GM21367 (cell line): ENCODE measurements at regions not wholly inside any gene's neighbourhood (a gene's known extent, or its start where the extent isn't known, plus 50 kb on each side); places are given as distances from the start of the nearest gene placed in this dataset.

Experiments
- ATAC-seq: cut with Tn5 transposase; IDR thresholded peaks from one replicate; pipeline ENCODE4 v1.9.1; 2021; ENCODE audit not compliant: unreplicated experiment

DNA sequence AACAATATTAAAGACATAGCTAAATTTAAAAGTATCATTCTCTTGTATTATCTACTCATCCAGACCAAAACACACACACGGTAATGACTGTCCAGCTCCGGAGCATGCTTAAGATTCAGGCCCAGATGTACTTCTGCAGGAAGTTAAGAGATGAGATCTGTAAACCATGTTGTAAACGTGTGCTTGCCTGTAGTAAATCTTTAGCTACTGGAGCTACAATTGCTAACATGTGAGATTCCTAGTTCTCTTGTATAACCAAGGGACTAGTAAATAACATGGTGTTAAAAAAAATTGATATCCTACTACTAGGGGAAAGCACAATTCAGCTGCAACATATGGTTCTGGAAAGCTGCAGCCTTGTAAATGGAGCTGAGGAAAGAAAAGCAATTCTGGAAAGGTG lies 651.7 kb upstream of the CCDC54 start:
- no peak for ATAC-seq

DNA sequence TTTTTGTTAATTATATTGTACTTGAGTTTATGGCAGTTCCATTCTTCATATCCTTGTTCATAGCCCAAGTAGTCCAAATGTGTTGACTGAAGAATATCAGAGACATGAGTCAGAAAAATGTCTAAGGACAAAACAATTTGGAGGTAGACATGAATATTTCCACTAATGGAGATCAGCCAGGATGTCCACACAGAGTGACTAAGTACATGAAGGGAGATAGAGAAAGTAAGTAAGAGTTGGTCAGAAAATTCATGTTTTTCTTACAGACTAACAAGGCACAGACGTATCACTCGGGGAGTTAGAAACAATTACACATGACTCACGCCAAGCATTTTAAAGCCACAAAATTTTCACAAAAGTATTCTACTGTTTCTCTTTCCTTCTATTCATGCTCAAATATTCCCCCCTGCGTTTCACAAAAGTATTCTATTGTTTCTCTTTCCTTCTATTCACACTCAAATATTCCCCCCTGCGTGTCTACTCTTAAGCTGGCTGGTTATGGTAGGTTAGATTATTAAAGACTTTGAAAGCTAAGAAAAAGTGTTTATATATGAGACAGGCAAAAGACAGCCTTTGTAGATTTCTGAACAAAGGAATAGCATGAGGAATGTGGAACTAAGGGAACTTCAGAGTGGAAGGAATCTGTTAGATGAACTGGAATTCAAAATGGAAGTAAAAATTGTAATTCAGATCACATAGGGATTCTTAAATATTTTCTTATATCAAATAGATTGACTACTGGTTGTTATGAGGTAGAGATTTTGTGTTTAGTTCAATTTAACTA lies 648.7 kb upstream of the CCDC54 start:
- no peak for ATAC-seq

DNA sequence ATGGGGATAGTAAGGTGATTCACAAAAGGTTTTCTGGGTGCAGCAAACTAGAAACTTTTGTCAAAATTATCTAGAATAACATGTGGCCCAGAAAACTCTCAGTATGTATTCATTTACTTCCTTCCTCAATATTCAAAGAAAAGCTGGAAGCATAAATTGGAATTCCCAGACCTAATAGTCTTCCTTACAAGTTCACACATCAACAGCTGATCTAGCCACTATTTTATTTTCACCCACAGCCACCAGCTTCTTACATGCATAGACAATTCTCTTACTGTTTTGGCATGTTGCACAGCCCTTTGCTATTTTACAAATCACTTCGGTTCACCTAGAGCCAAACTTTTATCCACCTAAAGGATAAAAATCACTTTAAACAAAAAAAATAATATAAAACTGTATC lies 647.8 kb upstream of the CCDC54 start:
- no peak for ATAC-seq

DNA sequence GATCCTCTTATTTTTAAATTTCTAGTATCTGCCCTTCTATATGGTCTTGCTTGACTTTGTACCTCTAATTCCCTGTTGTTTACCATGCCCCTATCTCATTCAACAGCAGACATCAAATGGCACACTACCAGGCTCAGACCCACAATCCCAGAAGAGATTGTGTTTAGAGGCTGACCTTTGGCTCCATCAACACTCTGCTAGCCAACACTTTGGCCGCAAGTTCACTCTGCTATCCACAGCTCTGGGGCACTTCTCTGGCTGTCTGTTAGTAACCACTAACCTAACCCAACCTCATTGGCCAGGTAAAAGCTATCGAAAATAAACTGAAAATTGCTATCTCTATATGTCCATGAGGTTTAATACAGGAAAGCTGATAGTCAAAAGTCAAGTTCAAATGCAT lies 646.0 kb upstream of the CCDC54 start:
- ATAC-seq = no peak

DNA sequence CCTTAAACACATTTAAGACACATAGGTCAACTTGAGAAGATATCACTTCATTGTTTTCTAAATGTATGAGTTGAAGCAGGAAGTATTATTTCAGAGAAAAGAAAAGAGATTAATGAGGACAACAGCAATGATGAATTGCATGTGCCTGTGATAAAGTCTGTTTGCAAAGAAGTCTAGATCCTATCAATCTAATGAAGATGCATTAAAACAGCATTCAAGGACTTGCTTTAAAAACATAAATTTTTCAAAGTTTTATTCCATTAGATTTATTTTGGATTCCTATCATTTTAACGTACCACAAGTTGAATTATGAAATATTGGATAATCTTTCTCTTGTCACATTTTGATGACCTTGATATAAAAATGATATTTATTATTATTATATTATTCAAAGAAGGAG lies 642.5 kb upstream of the CCDC54 start:
- no peak for ATAC-seq

DNA sequence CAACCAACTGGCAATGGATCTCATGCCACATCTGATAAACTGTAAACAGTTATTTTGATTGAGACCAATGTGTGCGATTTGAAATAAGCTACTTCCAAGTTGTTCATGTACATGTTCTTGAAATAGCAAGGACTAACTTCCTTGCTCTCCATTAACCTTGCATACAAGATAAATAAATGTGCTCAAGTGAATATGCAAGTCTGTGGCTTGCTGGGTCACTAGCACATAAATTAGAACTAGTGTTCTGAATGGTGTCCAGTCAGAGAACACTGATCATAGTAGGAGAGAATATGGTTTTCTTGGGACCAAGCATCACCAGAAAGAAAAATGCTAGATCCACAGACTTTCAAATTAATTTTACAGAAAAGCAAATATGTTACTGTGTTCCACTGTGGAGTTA lies 640.0 kb upstream of the CCDC54 start:
- ATAC-seq = no peak

DNA sequence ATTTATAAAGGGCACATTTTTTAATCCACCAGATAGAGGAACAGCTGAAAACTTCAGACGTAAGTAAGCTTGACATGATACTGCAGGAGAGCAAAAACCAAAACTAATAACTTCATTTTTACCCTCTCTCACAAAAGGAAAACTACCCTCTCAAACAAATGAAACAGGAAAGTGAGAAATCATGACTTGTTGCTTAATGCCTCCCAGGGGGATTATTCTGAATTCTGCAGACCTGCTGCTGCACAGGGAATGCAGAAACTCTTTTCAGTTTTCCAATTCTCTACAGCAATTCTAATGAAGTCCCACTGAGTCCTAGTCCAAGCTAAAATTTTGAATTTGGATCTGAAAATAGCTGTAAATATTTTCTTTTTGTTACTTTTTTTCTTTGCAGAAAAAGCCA lies 637.1 kb upstream of the CCDC54 start:
- no peak for ATAC-seq

DNA sequence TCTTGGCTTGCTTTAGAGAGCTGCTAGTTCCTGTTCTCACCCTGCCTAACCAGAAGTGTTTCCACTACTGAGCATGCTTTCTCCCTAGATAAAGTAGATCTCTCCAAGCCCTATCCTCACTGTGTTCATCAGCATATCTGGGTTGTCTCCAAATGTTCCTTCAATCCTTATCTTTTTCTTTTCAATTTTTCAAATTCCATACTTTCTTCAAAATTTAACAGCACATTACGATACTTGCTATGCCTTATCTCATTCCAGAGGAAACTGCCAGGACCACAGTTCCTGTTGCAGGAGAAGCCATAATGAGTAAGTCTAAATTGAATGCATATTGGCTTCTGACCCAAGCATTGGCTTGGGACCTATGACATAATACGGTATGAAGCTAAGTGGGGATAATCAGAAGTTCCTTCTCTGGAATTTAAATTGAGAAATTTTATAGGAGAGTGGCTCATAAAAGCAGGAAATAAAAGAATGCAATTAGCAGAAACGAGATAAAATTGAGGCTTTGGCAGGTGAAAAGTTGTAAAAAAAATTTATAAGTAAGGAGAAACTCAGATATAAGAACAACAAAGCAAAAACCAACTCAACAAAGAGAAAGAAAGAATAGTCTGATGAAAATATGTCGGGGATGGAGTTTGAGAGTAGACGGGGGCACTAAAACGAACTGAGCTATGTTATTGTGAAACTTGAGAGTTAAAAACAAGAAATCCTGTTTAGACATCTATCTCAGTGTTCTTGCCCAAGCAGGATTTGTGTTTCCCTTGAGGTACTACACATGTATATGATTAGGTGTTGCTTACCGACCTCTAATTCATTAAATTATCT lies 631.7 kb upstream of the CCDC54 start:
- no peak for ATAC-seq

DNA sequence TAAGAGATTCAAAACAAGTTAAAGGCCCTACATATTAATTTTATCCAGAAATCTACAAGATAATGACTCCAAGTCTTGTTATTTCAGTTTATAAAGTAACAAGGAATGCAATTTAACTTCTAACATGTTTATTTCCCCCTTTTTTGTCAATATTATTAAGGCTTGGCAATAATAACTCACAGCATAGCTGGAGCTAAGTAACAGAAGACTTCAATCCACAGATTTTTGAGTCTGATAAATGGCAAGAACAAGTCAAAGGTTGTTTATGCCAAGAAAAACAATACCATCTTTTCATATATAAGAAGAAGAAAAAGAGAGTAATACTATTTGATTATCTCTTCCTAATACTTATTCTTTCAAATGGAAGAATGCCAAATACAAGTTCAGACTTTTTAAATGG lies 631.0 kb upstream of the CCDC54 start:
- ATAC-seq = no peak

DNA sequence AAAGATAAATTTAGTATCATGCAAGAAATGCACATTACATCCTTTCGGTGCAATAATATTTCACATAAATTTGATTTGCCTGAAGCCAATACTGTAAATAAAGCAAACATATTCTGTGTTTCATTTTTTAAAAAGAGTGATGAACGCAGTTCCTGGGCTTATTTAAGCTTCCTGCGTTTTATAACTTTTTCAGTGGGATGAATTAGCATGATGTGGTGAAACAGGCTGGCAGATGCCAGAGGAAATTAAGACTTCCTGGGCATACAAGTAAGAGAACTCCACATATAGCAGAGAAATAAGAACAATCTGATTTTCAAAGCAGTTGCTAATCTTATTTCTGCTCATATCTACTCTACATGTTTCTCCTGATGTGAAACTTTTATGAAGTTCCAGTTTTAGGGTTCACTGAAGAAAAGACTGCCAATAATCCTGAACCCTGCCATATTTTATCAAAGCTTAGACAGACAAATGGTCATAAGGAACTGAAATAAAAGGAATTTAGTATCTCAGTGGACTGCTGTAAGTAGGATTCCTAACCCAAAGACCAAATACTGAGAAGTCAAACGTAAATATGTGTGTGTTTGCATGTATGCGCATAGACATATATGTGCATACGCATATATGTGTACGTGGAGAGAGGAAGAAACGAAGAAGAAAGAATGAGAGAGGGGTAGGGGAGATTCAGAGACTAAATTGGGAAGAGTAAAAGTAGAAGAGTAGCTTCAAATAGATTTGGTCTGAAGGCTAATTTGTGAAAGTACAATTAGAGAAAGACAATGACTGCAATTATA lies 628.6 kb upstream of the CCDC54 start:
- no peak for ATAC-seq

DNA sequence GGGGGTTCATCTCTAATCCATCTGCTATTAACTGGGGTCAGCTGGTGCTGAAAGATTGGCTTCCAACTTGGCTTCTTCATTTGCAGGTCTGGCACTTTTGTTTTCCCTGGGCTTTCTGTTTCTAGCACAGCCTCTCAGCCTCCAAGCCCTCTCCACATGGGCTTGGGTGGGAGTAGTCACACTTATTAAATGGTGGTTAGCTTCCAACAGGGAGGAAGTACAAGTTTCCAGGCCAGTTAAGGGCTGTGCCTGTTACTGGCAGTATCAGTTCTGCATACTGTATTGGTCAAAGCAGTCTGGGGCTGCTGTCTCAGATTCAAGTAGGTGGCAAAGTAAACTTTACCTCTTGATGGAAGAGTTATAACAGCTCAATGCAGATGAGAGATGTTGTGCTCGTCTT lies 627.1 kb upstream of the CCDC54 start:
- ATAC-seq = no peak

DNA sequence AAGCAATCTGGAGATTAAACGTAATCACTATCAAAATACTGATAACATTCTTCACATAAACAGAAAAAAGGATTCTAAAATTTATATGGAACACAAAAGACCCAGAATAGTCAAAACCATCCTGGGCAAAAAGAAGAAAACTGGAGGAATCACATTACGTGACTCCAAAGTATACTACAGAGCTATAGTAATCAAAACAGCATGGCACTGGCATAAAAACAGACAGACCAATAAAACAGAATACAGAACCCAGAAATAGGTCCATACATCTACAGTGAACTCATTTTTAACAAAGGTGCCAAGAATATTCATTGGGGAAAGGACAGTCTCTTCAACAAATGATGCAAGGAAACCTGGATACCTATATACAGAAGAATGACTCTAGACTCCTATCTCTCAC lies 621.9 kb upstream of the CCDC54 start:
- no peak for ATAC-seq

DNA sequence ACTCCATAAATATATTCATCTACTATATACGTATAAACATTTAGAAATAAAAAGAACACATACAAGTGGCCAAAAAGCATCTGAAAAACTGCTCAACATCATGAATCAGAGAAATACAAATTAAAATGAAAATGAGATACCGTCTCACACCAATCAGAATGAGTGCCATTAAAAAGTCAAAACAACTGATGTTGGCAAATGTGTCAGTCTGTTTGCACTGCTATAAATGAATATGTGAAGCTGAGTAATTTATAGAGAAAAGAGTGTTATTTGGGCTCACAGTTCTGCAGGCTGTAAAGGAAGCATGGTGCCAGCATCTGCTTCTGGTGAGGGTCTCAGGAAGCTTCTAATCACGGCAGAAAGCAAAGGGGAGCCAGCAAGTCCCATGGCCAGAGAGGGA lies 620.3 kb upstream of the CCDC54 start:
- no peak for ATAC-seq

DNA sequence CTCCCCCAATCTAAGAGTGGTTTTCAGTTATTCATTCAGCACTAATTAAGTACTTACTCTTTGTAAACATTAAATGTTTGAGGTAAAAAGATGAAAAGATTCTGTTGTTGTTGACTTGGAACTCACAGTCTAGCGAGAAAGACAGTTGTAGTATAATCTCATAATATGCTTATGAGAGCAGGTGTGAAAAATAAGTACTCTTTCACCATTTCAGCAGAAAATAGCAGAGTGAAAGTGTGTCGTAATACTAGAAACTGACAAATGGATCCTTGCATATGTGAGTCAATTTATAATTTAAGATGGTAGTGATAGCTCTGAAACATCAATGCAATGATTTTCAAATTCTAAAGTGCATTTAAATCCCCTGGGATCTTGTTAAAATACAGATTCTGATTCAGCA lies 618.8 kb upstream of the CCDC54 start:
- no peak for ATAC-seq

DNA sequence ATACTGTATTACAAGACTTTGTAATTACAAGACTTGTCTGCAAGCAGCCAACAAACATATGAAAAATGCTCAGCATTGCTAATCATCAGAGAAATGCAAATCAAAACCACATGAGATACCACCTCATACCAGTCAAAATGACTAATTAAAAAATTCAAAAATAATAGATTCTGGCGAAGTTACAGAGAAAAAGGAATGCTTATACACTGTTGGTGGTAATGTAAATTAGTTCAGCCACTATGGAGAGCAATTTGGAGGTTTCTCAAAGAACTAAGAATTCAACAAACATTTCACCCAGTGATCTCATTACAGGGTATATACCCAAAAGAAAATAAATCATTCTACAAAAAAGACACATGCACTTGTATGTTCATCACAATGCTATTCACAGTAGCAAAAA lies 617.5 kb upstream of the CCDC54 start:
- ATAC-seq = no peak

DNA sequence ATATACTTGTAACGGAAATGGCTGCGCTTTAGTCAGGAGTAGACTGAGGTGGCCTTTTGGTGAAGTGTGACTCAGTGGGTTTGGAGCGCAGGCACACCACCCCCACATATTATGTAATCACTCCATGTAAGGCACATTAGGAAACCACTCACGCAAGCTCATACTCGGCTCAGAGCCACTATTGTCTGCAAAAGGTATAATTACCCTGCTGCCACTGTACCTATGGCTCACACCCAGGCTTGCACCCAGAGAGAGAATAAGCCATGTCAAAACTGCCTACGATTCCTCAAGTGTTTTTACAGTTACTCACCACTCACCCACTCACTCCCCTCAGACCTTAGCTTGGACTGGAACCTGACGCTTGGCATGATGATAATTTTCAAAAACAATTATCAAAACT lies 611.9 kb upstream of the CCDC54 start:
- ATAC-seq = no peak

DNA sequence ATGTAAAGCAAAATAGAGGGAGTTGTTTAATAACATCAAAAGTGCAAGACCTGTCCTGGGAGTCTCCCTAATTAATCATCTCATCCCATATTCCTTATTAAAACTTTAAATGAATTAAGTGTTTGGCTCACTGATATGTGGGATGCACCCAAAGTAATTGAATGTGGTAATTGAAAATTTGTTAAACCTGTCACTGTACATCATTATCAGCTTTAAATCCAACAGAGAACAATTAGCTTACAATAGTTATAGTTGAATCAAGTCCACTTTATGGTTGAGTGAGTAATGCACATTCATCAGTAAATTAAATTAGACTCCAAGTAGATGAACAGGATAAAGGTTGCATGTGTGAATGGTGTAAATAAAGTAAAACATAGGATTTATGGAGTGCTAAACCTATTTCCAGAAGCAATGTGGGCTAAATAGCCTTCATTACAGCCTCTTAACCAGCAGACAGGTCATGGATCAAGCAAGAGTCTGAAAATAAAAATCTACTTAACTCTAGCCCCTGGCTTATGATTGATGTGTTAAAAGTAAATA lies 608.2 kb upstream of the CCDC54 start:
- no peak for ATAC-seq

DNA sequence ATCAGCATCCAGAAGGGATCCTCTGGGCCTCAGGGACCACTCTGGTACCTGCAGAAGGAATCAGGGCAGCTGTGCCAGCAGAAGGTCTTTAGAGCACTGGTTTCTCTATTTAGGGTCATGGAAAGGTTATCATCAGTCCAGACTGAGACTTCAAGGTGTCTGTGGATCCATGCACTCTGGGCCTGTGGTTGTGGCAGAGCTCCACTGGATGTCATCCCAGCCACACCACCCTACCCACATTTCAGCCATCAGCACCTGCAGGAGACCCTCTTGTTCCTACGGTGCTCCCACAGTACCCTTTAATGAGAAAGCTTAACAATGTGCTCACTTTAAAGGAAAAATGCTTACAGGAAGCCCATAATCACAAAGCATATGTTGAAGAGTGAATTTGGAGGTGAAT lies 603.4 kb upstream of the CCDC54 start:
- ATAC-seq = no peak

DNA sequence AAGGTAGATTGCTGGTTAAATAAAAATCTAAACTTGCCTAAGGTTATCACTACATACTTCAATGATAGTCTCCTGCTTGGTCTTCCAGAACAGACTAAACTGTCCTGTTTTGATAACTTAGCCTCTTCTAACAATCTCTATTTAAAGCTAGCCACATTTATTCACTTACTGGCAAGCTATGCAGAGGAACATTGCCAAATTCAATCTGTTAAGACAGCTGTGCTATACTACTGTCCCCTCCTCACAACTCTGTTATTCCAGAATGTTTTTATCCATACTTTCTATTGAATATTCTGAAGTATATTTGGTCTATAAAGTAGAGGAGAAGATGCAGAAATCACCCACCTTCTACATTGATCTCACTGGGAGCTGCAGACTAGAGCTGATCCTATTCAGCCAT lies 594.0 kb upstream of the CCDC54 start:
- ATAC-seq = no peak

DNA sequence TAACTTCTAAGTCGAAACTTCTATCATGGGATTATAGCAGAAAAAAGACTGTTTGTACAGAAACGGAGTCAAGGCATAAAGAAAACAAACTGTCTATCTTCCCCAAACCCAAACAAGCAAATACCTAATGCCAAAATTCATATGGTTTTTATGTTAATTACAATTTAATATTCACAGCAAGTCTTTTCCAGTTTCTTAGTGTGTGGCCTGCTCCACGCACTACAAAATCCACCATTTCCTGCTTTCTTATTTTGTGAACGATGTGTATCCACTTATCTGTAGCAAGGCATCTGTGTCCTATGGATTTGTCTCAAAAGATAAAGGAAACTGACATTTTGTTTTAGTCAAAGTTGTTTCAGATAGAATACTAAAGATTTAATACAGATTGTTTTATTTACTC lies 588.0 kb upstream of the CCDC54 start:
- no peak for ATAC-seq

DNA sequence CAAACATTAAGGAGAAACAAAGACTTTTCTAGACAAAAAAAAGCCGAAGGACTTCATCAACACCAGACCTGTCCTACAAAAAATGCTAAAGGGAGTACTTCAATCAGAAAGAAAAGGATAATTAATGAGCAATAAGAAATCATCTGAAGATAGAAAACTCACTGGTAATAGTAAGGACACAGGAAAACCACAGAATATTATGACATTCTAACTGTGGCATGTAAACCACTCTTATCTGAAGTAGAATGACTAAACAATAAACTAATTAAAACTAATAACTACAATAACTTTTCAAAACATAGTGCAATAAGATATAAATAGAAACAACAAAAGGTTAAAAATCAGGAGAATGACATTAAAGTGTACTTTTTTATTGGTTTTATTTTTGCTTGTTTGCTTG lies 584.5 kb upstream of the CCDC54 start:
- ATAC-seq = no peak

DNA sequence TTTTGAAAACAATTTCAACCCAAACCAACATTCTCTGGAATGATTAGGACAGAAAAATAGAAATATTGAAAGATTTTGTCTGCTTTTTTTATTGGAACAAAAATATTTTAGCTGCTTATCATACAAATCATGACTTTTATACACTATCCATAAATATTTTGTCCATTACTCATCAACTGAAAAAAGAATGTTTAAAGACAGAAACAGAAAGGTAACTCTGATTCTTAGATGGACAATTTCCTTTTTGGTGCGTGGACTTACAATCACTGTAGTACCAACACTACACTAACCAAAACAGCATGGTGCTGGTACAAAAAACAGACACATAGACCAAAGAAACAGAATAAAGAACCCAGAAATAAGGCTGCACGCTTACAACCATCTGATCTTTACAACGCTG lies 582.8 kb upstream of the CCDC54 start:
- ATAC-seq = no peak
